ENCODE measurements at regions not wholly inside any gene's neighbourhood (a gene's known extent, or its start where the extent isn't known, plus 50 kb on each side); places are given as distances from the start of the nearest gene placed in this dataset.

DNA sequence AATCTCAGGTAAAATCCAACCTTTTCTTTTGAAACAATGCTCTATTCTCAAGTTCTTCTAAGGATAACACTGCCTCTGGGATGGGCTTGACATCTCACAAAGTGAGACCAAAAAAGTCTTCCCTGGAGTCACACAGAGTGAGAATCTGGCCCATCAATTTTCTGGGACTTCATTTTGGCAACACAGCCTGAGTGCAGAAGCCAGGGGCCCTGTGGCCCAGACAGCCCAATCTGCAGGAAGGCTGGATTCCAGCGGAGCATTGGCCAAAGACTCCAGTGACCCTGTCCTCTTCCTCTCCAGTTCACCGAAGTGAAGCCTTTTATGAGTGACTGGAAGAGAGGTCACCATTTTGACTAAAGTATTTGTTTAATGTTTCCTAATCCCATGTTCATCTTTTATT is 105.1 kb downstream of the PLK2 start:
- no peak for TF ChIP-seq EZH2 (optimal IDR thresholded peaks at IDR 0.05; ENCODE audit: low read depth, low read length)
- TF ChIP-seq, protein P1, sequence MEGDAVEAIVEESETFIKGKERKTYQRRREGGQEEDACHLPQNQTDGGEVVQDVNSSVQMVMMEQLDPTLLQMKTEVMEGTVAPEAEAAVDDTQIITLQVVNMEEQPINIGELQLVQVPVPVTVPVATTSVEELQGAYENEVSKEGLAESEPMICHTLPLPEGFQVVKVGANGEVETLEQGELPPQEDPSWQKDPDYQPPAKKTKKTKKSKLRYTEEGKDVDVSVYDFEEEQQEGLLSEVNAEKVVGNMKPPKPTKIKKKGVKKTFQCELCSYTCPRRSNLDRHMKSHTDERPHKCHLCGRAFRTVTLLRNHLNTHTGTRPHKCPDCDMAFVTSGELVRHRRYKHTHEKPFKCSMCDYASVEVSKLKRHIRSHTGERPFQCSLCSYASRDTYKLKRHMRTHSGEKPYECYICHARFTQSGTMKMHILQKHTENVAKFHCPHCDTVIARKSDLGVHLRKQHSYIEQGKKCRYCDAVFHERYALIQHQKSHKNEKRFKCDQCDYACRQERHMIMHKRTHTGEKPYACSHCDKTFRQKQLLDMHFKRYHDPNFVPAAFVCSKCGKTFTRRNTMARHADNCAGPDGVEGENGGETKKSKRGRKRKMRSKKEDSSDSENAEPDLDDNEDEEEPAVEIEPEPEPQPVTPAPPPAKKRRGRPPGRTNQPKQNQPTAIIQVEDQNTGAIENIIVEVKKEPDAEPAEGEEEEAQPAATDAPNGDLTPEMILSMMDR (IDR thresholded peaks at IDR 0.05; ENCODE audit: low read length): no peak

Data from MM.1S (cell line).